ACHN (cell line): ENCODE measurements at regions not wholly inside any gene's neighbourhood (a gene's known extent, or its start where the extent isn't known, plus 50 kb on each side); places are given as distances from the start of the nearest gene placed in this dataset.

Experiments used
- DNase-seq: peaks from one replicate; pipeline ENCODE4 v3.0.0-alpha.2; 2015
- in situ Hi-C: cut with HindIII; loops from 2 replicates; pipeline ENCODE4 v1.10.0; 2017; ENCODE audit warnings: low sequenced_read_pairs, low pct_ligation_motif_present, low pct_unique_long_range_greater_than_20kb

- DNase-seq = no peak
Observed at GRCh38 chr5:56698463-56699381, 116.6 kb upstream of the MAP3K1 start.

GRCh38 chr5:56696900-56697299 lies 118.4 kb upstream of the MAP3K1 start:
- in situ Hi-C loops = no loop called here
- no peak for DNase-seq

More at GRCh38 chr5:56698463-56699381, 116.6 kb upstream of the MAP3K1 start:
- in situ Hi-C loops = no loop called here

- no peak for DNase-seq
- in situ Hi-C loops = no loop called here
Observed at GRCh38 chr5:56693220-56693579, 122.1 kb upstream of the MAP3K1 start.

- in situ Hi-C loops = no loop called here
Observed at GRCh38 chr5:56692359-56693219, 122.8 kb upstream of the MAP3K1 start.

GRCh38 chr5:56688402-56688801 lies 126.9 kb upstream of the MAP3K1 start:
- in situ Hi-C loops = no loop called here

More at GRCh38 chr5:56692359-56693219, 122.8 kb upstream of the MAP3K1 start:
- no peak for DNase-seq

GRCh38 chr5:56686337-56687195 lies 128.8 kb upstream of the MAP3K1 start:
- DNase-seq = no peak
- in situ Hi-C loops = no loop called here

More at GRCh38 chr5:56688402-56688801, 126.9 kb upstream of the MAP3K1 start:
- no peak for DNase-seq

- no peak for DNase-seq
- in situ Hi-C loops = no loop called here
Observed at GRCh38 chr5:56685503-56686217, 129.7 kb upstream of the MAP3K1 start.

- in situ Hi-C loops = no loop called here
- no peak for DNase-seq
Observed at GRCh38 chr5:56684159-56684558, 131.2 kb upstream of the MAP3K1 start.

- DNase-seq = no peak
- in situ Hi-C loops = no loop called here
Observed at GRCh38 chr5:56683733-56684132, 131.6 kb upstream of the MAP3K1 start.

- in situ Hi-C loops = no loop called here
- no peak for DNase-seq
Observed at GRCh38 chr5:56683281-56683680, 132.1 kb upstream of the MAP3K1 start.

GRCh38 chr5:56681346-56681745 lies 134.0 kb upstream of the MAP3K1 start:
- no peak for DNase-seq
- in situ Hi-C loops = no loop called here

- in situ Hi-C loops = no loop called here
- no peak for DNase-seq
Observed at GRCh38 chr5:56680731-56681130, 134.6 kb upstream of the MAP3K1 start.

- no peak for DNase-seq
Observed at GRCh38 chr5:56677690-56678305, 137.6 kb upstream of the MAP3K1 start.

GRCh38 chr5:56676091-56676768 lies 139.1 kb upstream of the MAP3K1 start:
- in situ Hi-C loops = no loop called here
- DNase-seq = no peak

More at GRCh38 chr5:56677690-56678305, 137.6 kb upstream of the MAP3K1 start:
- in situ Hi-C loops = no loop called here

- no peak for DNase-seq
- in situ Hi-C loops = no loop called here
Observed at GRCh38 chr5:56674441-56674840, 140.9 kb upstream of the MAP3K1 start.

- in situ Hi-C loops = no loop called here
- no peak for DNase-seq
Observed at GRCh38 chr5:56673171-56673570, 142.2 kb upstream of the MAP3K1 start.

- in situ Hi-C loops = no loop called here
- DNase-seq = no peak
Observed at GRCh38 chr5:56671571-56671970, 143.8 kb upstream of the MAP3K1 start.
